HEK293T (cell line): ENCODE measurements at regions not wholly inside any gene's neighbourhood (a gene's known extent, or its start where the extent isn't known, plus 50 kb on each side); places are given as distances from the start of the nearest gene placed in this dataset.

Experiments used
- L3MBTL2 ChIP-seq: fragments of 450-650 bp; conservative IDR thresholded peaks from 2 replicates; pipeline ENCODE4 v1.6.1; 2016; ENCODE audit warnings: mild to moderate bottlenecking
- PKNOX1 ChIP-seq: fragments of 450-650 bp; IDR thresholded peaks from 2 replicates; pipeline ENCODE4 v1.6.1; 2016
- SP1 ChIP-seq: fragments of 450-650 bp; IDR thresholded peaks from 2 replicates; pipeline ENCODE4 v1.6.1; 2017
- SUZ12 ChIP-seq: fragments of 450-650 bp; IDR thresholded peaks from 2 replicates; pipeline ENCODE4 v1.6.1; 2016; ENCODE audit warnings: mild to moderate bottlenecking
- TARDBP ChIP-seq: fragments of 450-650 bp; IDR thresholded peaks from 2 replicates; pipeline ENCODE4 v1.6.1; 2016

- TF ChIP-seq SUZ12 (no peak), SP1 (no peak), PKNOX1 (no peak), L3MBTL2 (no peak), TARDBP (no peak)
These were observed 229.8 kb upstream of the NPY start for GRCh38 chr7:24054236-24054635.
